Stimulated activated CD4-positive, alpha-beta T cell treated with anti-CD3 and anti-CD28 coated beads, TNF-alpha, amount 100 ng/mL, for 24 hours (primary cell): ENCODE measurements at regions not wholly inside any gene's neighbourhood (a gene's known extent, or its start where the extent isn't known, plus 50 kb on each side); places are given as distances from the start of the nearest gene placed in this dataset.

ENCODE experiments used
- DNase-seq, 3 experiments: peaks; one replicate each; pipeline ENCODE4 v3.0.0-alpha.2; 2020; ENCODE audit warnings: low read depth in 3 of 3

GRCh38 chr11:93963072-93963471 is 58.1 kb upstream of the HEPHL1 start:
- DNase-seq = no peak

GRCh38 chr11:93967258-93967657 is 53.9 kb upstream of the HEPHL1 start:
- no peak for DNase-seq

- DNase-seq = no peak
These were observed 53.2 kb upstream of the HEPHL1 start for GRCh38 chr11:93967944-93968343.

GRCh38 chr11:93969925-93970922 is 50.9 kb upstream of the HEPHL1 start:
- DNase-seq = no peak
